ENCODE measurements at regions not wholly inside any gene's neighbourhood (a gene's known extent, or its start where the extent isn't known, plus 50 kb on each side); places are given as distances from the start of the nearest gene placed in this dataset.

GRCh38 chr1:69148731-69149130 is 419.0 kb upstream of the LRRC7 start:
- DNase-seq (ENCODE audit: low spot score) = no peak

GRCh38 chr1:69157046-69157756 is 410.5 kb upstream of the LRRC7 start:
- no peak for DNase-seq (ENCODE audit: low spot score)

DNA sequence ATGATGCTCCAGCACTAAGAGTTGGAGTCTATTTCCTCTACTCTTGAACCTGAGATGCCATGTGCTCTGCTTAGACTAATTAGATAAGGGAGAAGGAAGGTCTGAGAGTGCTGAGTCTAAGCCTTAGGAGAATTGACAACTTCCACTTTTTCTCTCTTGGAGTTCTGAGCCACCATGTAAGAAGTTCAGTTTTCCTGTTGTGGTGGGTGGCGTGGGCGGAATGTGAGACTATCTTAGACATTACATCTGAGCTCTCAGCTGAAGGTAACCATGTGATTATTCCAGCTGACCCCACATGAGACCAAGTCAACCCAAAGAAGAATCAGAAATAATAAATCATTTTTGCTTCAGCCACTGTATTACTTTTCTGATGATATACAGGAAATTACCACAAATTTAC is 404.5 kb upstream of the LRRC7 start:
- DNase-seq (ENCODE audit: low spot score) = no peak

- DNase-seq (ENCODE audit: low spot score) = no peak
Observed at GRCh38 chr1:69163779-69164178, 403.9 kb upstream of the LRRC7 start.

- DNase-seq (ENCODE audit: low spot score) = no peak
Observed at GRCh38 chr1:69167876-69168275, 399.8 kb upstream of the LRRC7 start.

- no peak for DNase-seq (ENCODE audit: low spot score)
Observed at GRCh38 chr1:69171248-69171647, 396.5 kb upstream of the LRRC7 start.

GRCh38 chr1:69172003-69173000 is 395.4 kb upstream of the LRRC7 start:
- DNase-seq (ENCODE audit: low spot score) = peak; percentile 4

GRCh38 chr1:69175053-69175452 is 392.7 kb upstream of the LRRC7 start:
- DNase-seq (ENCODE audit: low spot score) = no peak

DNA sequence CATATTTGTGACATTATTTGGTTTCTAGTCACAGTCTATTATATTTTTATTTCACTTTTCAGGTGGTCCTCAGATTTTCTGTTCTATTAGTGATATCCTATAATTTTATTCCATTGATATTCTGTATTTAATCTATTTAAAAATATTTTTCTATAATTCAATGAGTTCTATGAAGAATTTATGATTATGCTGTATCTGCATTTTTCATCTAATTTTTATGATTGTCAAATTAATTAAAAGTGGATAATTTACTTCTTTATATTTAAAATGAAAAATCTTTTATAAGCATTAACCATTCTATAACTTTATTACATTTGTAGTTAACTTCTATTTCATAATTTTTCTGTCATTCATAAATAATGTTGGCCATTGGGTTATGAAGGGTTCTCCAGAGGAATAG is 387.4 kb upstream of the LRRC7 start:
- DNase-seq (ENCODE audit: low spot score) = no peak

DNA sequence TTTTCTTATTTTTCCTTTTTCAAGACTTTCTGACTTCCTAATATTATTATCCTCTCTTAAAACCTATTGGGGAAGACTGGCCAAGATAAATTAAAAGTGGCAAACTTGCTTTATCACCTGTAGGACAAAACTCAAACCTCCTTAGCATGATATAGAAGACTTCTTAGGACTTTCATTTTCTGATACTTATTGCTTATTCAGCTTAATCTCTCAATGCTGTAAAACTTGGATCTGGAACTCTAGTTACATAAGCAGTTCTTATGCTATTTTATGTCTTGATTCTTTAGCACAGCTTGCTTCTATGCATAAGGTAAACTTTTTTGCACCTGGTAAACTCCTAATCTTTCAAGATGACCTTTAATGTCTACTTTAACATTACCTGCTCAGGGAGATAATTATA is 382.3 kb upstream of the LRRC7 start:
- DNase-seq (ENCODE audit: low spot score) = no peak

GRCh38 chr1:69191335-69191734 is 376.4 kb upstream of the LRRC7 start:
- no peak for DNase-seq (ENCODE audit: low spot score)

GRCh38 chr1:69195136-69195535 is 372.6 kb upstream of the LRRC7 start:
- DNase-seq (ENCODE audit: low spot score) = no peak

DNA sequence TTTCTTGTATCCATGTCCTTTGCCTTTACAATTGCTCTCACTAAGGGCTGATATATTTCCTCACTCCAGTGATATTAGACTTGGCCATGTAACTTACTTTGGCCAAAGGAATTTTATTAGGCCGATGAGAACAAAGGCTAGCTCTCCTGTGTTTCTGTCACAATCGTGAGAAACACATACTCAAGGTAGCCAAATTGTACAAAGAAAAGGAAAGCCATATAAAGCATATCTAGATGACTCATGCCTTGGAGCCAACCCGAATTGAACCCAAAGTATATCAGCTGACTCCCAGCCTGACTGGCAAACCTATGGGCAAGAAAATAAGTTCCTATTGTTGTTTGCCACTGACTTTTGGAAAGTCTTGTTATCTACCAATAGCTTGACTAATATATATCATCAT is 371.7 kb upstream of the LRRC7 start:
- DNase-seq (ENCODE audit: low spot score) = no peak

GRCh38 chr1:69197816-69198215 is 369.9 kb upstream of the LRRC7 start:
- DNase-seq (ENCODE audit: low spot score) = no peak

DNA sequence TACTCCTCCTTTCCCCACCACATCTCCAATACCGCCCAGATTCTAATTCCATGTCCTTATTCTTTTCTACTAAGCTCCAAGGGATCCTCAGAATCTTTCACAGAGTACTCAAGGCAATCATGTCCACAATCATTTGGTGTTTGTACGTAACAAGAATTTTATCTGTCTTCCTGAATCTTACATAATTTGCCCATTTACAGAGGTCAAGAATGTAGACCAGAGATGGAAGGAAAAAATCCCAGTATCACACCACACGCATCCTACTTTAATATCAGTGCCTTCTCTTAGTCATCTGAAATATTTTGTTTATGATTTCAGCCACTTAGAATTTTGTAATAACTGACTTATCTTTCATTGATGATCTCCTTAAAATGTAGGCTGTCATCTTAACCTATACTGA is 366.0 kb upstream of the LRRC7 start:
- no peak for DNase-seq (ENCODE audit: low spot score)

GRCh38 chr1:69203166-69203565 is 364.6 kb upstream of the LRRC7 start:
- DNase-seq (ENCODE audit: low spot score) = no peak

DNA sequence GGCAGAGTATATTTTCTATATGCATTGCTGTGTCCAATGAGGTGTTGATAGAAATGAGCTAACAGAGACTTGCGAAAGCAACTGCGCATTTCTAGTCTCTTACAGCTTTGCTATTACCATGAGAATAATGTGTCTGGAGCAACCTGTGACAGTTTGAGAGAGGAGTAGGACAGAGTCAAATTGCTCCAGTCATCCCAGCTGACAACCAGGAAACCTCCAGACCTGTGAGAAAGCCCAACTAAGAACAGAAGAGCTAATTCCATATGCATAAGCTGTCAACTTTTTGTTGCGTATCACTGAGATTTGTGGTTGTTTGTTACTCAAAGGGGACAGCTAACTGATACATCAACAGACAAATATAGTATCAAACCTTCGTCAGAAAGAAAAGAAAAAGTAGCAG is 354.1 kb upstream of the LRRC7 start:
- DNase-seq (ENCODE audit: low spot score) = no peak

- no peak for DNase-seq (ENCODE audit: low spot score)
Observed at GRCh38 chr1:69215883-69216282, 351.8 kb upstream of the LRRC7 start.

- DNase-seq (ENCODE audit: low spot score) = no peak
Observed at GRCh38 chr1:69220672-69221071, 347.1 kb upstream of the LRRC7 start.

DNA sequence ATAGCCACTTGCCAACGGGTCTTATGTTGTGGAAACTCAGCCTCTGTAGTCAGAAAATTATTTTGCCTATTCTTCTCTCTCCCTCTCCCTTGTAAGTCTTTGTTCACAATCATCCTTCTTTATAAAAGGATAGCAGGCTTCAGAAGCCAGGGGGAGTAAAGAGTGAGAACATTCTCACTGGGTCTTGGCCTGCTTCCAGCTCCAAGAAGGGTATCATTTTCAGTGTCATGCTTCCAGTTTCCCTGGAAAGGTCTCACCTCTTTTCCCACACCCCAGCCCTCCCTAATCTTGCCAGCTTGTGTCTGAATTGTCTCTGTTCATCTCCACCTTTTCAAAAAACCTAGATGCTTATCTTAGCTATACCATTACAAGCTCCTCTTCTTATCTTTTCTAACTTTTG is 346.2 kb upstream of the LRRC7 start:
- no peak for DNase-seq (ENCODE audit: low spot score)

GRCh38 chr1:69223156-69223555 is 344.6 kb upstream of the LRRC7 start:
- DNase-seq (ENCODE audit: low spot score) = no peak

DNA sequence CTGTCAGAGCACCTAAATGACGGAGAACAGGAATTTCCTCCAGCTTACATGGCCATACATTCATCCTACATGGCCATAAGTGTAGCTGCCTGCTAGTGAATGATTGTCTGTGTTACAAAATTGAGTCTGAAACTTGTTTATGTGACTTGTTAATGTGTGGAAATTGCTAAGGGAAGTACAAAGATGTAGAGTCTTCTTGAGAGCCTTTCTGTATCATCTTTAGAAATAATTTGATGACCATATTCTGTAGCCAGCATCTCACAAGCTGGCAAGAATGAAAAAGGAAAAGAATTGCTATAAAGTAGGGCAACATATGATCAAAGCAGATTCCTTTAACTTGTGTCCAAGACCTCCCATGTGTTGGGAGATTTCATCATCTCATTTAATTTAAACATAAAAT is 339.2 kb upstream of the LRRC7 start:
- no peak for DNase-seq (ENCODE audit: low spot score)

GRCh38 chr1:69230208-69230607 is 337.5 kb upstream of the LRRC7 start:
- no peak for DNase-seq (ENCODE audit: low spot score)
